PFSK-1 (cell line): ENCODE measurements at regions not wholly inside any gene's neighbourhood (a gene's known extent, or its start where the extent isn't known, plus 50 kb on each side); places are given as distances from the start of the nearest gene placed in this dataset.

Experiments used
- POLR2AphosphoS5 ChIP-seq: IDR thresholded peaks from 2 replicates; pipeline ENCODE4 v1.6.1; 2012; ENCODE audit warnings: low read depth, mild to moderate bottlenecking, control low read depth, low read length, moderate library complexity
- REST ChIP-seq, 2 experiments: IDR thresholded peaks; 2 replicates each; pipeline versions ENCODE4 v1.6.1 to v1.8.0; 2011 to 2012; ENCODE audit warnings: low read depth in 2 of 2, low read length in 2 of 2, control low read depth in 1 of 2, inconsistent platforms in 1 of 2, mild to moderate bottlenecking in 1 of 2, moderate library complexity in 1 of 2; ENCODE audit not compliant: insufficient read depth in 1 of 2
- SIN3A ChIP-seq: IDR thresholded peaks from 2 replicates; pipeline ENCODE4 v1.6.1; 2012; ENCODE audit warnings: mild to moderate bottlenecking, low read length, moderate library complexity, borderline replicate concordance; ENCODE audit not compliant: insufficient read depth

GRCh38 chr4:123813901-123814300 is 417.3 kb downstream of the SPRY1 start:
- TF ChIP-seq REST (IDR thresholded peaks at IDR 0.05; ENCODE audit: insufficient read depth in 1 of 2, low read depth in 2 of 2, low read length in 2 of 2) (no peak), POLR2AphosphoS5 (no peak), SIN3A (no peak)
